ENCODE measurements at regions not wholly inside any gene's neighbourhood (a gene's known extent, or its start where the extent isn't known, plus 50 kb on each side); places are given as distances from the start of the nearest gene placed in this dataset.
"Not testable (repeated sequence)": the region's sequence is repeated elsewhere in the genome, so short reads cannot be mapped to it uniquely, and the experiment has no call there.

DNA sequence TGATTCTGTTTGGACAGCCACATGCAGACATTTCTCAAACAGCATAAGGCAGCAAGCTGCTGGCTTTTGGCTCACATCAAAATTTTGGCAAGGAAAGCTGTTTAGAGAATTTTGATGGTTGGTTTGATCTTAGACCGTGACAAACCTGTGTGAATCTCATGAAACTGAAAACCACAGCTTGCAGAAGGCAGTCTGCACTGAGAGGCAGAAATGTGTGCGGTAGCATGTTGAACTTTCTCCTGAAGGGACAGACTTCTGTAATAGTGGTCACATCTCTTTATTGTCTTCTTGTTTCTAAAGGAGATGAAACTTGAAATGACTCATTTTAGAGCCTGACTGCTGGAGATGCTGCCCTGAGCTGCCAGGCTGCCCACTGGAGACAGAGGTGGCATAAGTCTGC lies 371.6 kb downstream of the TEX29 start:
- H3K27me3 ChIP-seq (ENCODE audit: low read depth); ATAC-seq; H3K4me3 ChIP-seq; intact Hi-C loops (cut with DNase I); DNase-seq; H3K27ac ChIP-seq; H3K36me3 ChIP-seq; H3K9me3 ChIP-seq; H3K4me1 ChIP-seq: not testable (repeated sequence)

DNA sequence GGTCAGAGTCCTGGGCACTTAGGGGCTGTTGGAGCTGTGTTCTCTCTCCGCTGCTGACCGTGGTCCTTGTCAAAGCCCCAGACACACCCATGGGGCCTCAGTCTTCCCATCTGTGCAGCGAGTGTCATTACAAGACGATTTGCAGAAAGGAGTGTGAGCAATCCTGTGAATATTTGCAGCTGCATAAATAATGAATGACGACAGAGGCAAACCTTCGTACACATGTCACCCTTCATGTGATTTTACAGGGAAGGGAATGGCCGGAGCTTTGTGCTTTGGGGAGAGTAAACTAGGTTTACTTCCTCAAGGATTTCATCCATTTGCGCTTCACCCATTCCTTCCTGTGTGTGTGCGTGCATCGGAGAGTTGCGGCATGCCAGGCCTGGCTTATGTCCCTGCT lies 370.8 kb upstream of the SOX1 start:
- intact Hi-C loops (cut with DNase I); H3K27ac ChIP-seq: not testable (repeated sequence)

DNA sequence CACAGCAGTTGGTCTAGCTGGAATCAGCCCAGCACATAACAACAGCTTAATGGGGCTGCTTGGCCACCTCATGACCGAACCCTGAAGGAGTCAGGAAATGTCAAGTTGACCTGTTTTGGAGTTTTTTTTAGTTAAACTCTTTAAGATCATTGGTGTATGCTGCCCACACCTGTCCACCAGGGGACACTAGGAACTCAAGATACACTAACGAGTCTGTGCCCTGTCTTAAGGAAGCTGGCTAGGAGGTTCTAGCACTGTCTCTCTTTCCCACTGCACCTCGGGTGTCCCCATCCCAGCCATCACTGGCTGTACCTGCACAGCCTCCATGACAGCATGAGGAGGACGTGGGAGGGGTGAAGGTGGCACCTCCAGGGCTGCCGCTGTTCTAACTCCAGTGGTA lies 364.9 kb upstream of the SOX1 start:
- H3K27me3 ChIP-seq (ENCODE audit: low read depth); H3K36me3 ChIP-seq; intact Hi-C loops (cut with DNase I); H3K9me3 ChIP-seq; ATAC-seq; H3K27ac ChIP-seq; DNase-seq; H3K4me3 ChIP-seq; H3K4me1 ChIP-seq: not testable (repeated sequence)

More for the DNA sequence above, 370.8 kb upstream of the SOX1 start:
- not testable (repeated sequence) for H3K4me1 ChIP-seq; H3K9me3 ChIP-seq; H3K27me3 ChIP-seq (ENCODE audit: low read depth); H3K4me3 ChIP-seq; H3K36me3 ChIP-seq; DNase-seq; ATAC-seq
